Upper lobe of right lung (tissue), 1 donor: ENCODE measurements at regions not wholly inside any gene's neighbourhood (a gene's known extent, or its start where the extent isn't known, plus 50 kb on each side); places are given as distances from the start of the nearest gene placed in this dataset.
A peak's percentile ranks its signal among the peaks of the same experiment; 100 is the strongest.
"Not testable (repeated sequence)": the region's sequence is repeated elsewhere in the genome, so short reads cannot be mapped to it uniquely, and the experiment has no call there.

Experiments
- ATAC-seq: fragments of 200-7000 bp; cut with Tn5 transposase; one replicate; pipeline ENCODE4 v1.9.1; 2020; ENCODE audit warnings: mild to moderate bottlenecking, moderate library complexity
- DNase-seq: peaks from one replicate; pipeline ENCODE4 v3.0.0-alpha.2; 2020
- H3K27ac ChIP-seq: fragments of 200-600 bp; one replicate; pipeline ENCODE4 v1.8.0; 2022
- H3K27me3 ChIP-seq: fragments of 200-600 bp; one replicate; pipeline ENCODE4 v1.8.0; 2022; ENCODE audit warnings: mild to moderate bottlenecking
- H3K36me3 ChIP-seq: fragments of 200-600 bp; one replicate; pipeline ENCODE4 v1.8.0; 2022
- H3K4me1 ChIP-seq: fragments of 200-600 bp; one replicate; pipeline ENCODE4 v1.8.0; 2022
- H3K4me3 ChIP-seq: fragments of 200-600 bp; one replicate; pipeline ENCODE4 v1.8.0; 2022; ENCODE audit warnings: mild to moderate bottlenecking
- H3K9me3 ChIP-seq: fragments of 200-600 bp; one replicate; pipeline ENCODE4 v1.8.0; 2022
- intact Hi-C: fragments of 100-400 bp; cut with DNase I; formaldehyde crosslinking; loops from one replicate; pipeline ENCODE4 v1.11.0; 2022
- TF ChIP-seq, protein P1 (sequence below): fragments of 200-600 bp; IDR thresholded peaks from one replicate; pipeline ENCODE4 v1.8.0; 2022; ENCODE audit warnings: antibody characterized with exemption
- donor health status: DM: no; HTN: yes; CAD: no; lungs with severe emphysema.

- DNase-seq = no peak
- TF ChIP-seq, protein P1, sequence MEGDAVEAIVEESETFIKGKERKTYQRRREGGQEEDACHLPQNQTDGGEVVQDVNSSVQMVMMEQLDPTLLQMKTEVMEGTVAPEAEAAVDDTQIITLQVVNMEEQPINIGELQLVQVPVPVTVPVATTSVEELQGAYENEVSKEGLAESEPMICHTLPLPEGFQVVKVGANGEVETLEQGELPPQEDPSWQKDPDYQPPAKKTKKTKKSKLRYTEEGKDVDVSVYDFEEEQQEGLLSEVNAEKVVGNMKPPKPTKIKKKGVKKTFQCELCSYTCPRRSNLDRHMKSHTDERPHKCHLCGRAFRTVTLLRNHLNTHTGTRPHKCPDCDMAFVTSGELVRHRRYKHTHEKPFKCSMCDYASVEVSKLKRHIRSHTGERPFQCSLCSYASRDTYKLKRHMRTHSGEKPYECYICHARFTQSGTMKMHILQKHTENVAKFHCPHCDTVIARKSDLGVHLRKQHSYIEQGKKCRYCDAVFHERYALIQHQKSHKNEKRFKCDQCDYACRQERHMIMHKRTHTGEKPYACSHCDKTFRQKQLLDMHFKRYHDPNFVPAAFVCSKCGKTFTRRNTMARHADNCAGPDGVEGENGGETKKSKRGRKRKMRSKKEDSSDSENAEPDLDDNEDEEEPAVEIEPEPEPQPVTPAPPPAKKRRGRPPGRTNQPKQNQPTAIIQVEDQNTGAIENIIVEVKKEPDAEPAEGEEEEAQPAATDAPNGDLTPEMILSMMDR = no peak
- intact Hi-C loops = no loop called here
- no peaks in the 10 kb centered on the region for H3K9me3 ChIP-seq
- no peak overlapping the region for H3K4me3 ChIP-seq
- ATAC-seq = no peak
- no peaks in the 10 kb centered on the region for H3K36me3 ChIP-seq
- H3K4me1 ChIP-seq = no peaks in the 10 kb centered on the region
- H3K27me3 ChIP-seq = no peaks in the 10 kb centered on the region
- no peak overlapping the region for H3K27ac ChIP-seq
Measured at GRCh38 chr7:152594801-152595200, 81.1 kb downstream of the XRCC2 start.

GRCh38 chr7:152591976-152592375 is 84.0 kb downstream of the XRCC2 start:
- H3K27ac ChIP-seq = no peak overlapping the region
- ATAC-seq = no peak
- no peaks in the 10 kb centered on the region for H3K36me3 ChIP-seq
- H3K4me3 ChIP-seq = no peak overlapping the region
- H3K27me3 ChIP-seq = no peaks in the 10 kb centered on the region
- no peaks in the 10 kb centered on the region for H3K4me1 ChIP-seq
- DNase-seq = no peak
- TF ChIP-seq, protein P1 = no peak
- intact Hi-C loops = no loop called here
- H3K9me3 ChIP-seq = no peaks in the 10 kb centered on the region

DNA sequence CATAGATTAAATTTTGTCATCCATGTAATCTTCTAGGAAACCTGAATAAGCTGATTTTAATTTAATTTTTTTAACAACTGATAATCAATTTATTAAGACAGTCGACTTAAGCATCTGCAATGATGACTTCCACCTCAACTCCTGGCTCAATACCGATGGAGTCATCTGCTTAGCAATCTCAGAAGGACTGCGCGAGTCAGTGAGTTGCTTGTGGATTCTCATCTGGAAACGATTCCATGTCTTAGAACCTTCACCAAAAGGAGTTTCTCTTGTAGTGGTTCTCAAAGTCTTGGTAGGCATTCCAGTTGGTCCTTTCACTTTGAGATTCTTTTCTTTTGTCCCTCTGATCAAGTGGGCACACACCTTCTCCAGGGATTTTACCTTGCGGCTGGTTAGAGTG is 85.5 kb downstream of the XRCC2 start:
- H3K27me3 ChIP-seq = no peaks in the 10 kb centered on the region
- no peak for DNase-seq
- H3K27ac ChIP-seq = no peak overlapping the region
- no peak for ATAC-seq
- no peaks in the 10 kb centered on the region for H3K9me3 ChIP-seq
- H3K4me3 ChIP-seq = no peak overlapping the region
- no peaks in the 10 kb centered on the region for H3K4me1 ChIP-seq
- intact Hi-C loops = no loop called here
- TF ChIP-seq, protein P1 = no peak
- H3K36me3 ChIP-seq = no peaks in the 10 kb centered on the region

DNA sequence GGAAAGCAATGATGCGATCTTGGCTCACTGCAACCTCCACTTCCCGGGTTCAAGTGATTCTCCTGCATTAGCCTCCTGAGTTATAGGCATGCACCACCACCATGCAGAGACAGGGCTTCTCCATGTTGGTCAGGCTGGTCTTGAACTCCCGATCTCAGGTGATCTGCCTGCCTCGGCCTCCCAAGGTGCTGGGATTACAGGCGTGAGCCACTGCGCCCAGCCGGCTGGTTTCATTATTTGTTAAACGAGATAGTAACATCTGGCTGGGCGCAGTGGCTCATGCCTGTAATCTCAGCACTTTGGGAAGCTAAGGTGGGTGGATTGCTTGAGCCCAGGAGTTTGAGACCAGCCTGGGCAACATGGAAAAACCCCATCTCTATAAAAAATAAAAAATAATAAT is 86.1 kb downstream of the XRCC2 start:
- H3K9me3 ChIP-seq, H3K27me3 ChIP-seq, intact Hi-C loops, ATAC-seq, H3K36me3 ChIP-seq, H3K4me1 ChIP-seq, H3K4me3 ChIP-seq, H3K27ac ChIP-seq: not testable (repeated sequence)
- peak; percentile 20 for DNase-seq

DNA sequence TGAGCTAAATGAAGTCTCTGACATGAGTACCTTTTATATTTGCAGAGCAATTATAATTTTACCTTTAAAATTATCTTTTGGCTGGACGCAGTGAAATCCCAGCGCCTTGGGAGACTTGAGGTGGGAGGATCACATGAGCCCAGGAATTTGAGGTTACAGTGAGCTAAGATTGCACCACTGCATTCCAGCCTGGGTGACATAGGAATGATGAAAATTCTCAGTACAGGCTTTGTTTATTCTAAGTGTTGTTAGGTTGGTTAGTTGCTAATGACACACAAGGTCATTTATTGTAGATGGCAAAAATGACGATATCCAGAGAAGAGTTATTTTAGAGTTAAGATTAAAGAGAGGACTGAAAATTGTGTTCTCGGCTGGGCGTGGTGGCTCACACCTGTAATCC is 87.6 kb downstream of the XRCC2 start:
- H3K27me3 ChIP-seq = no peaks in the 10 kb centered on the region
- intact Hi-C loops = no loop called here
- TF ChIP-seq, protein P1 = no peak
- H3K9me3 ChIP-seq = no peaks in the 10 kb centered on the region
- no peak for DNase-seq
- H3K4me3 ChIP-seq = no peak overlapping the region
- no peak overlapping the region for H3K27ac ChIP-seq
- ATAC-seq = peak; percentile 78
- H3K4me1 ChIP-seq = no peaks in the 10 kb centered on the region
- no peaks in the 10 kb centered on the region for H3K36me3 ChIP-seq

- Histone ChIP-seq H3K36me3 (no peaks in the 10 kb centered on the region), H3K27me3 (no peaks in the 10 kb centered on the region), H3K9me3 (no peaks in the 10 kb centered on the region), H3K4me1 (no peaks in the 10 kb centered on the region), H3K27ac (no peak overlapping the region), H3K4me3 (no peak overlapping the region)
- no peak for ATAC-seq
- no peak for DNase-seq
- intact Hi-C loops = no loop called here
- TF ChIP-seq, protein P1 = no peak
Measured at GRCh38 chr7:152587366-152587765, 88.6 kb downstream of the XRCC2 start.
